Sciatic nerve (tissue), 2 donors: ENCODE measurements at regions not wholly inside any gene's neighbourhood (a gene's known extent, or its start where the extent isn't known, plus 50 kb on each side); places are given as distances from the start of the nearest gene placed in this dataset.
"Not testable (repeated sequence)": the region's sequence is repeated elsewhere in the genome, so short reads cannot be mapped to it uniquely, and the experiment has no call there.

Experiments used
- ATAC-seq: fragments of 200-7000 bp; cut with Tn5 transposase; one replicate; pipeline ENCODE4 v1.9.1; 2020; ENCODE audit warnings: mild to moderate bottlenecking, moderate library complexity
- DNase-seq: peaks from one replicate; pipeline ENCODE4 v3.0.0-alpha.2; 2020; ENCODE audit warnings: low spot score
- intact Hi-C: fragments of 100-400 bp; cut with DNase I; formaldehyde crosslinking; loops from one replicate; pipeline ENCODE4 v1.14.2; 2022
- donor health status: DM: no; HTN: no; CAD: no.
- donor health status: DM: no; HTN: no; CAD: no.

GRCh38 chr6:15741405-15741804 is 78.6 kb upstream of the DTNBP1 start:
- DNase-seq (no peak), ATAC-seq (no peak)
- intact Hi-C loops = no loop called here

- ATAC-seq (no peak), DNase-seq (no peak)
- intact Hi-C loops = no loop called here
Observed at GRCh38 chr6:15739867-15740266, 77.0 kb upstream of the DTNBP1 start.

- ATAC-seq (no peak), DNase-seq (no peak)
- intact Hi-C loops = no loop called here
Observed at GRCh38 chr6:15739353-15739752, 76.5 kb upstream of the DTNBP1 start.

- intact Hi-C loops, DNase-seq, ATAC-seq: not testable (repeated sequence)
Observed at GRCh38 chr6:15738195-15738594, 75.4 kb upstream of the DTNBP1 start.

- intact Hi-C loops = no loop called here
- no peak for DNase-seq
- ATAC-seq = no peak
Observed at GRCh38 chr6:15736297-15736696, 73.5 kb upstream of the DTNBP1 start.

- no peak for ATAC-seq
- intact Hi-C loops = no loop called here
- no peak for DNase-seq
Observed at GRCh38 chr6:15735567-15736265, 72.9 kb upstream of the DTNBP1 start.

- no peak for ATAC-seq
- DNase-seq = no peak
- intact Hi-C loops = no loop called here
Observed at GRCh38 chr6:15734118-15734897, 71.5 kb upstream of the DTNBP1 start.

GRCh38 chr6:15730922-15731321 is 68.1 kb upstream of the DTNBP1 start:
- ATAC-seq = no peak

GRCh38 chr6:15730442-15730841 is 67.6 kb upstream of the DTNBP1 start:
- intact Hi-C loops = no loop called here
- no peak for DNase-seq
- ATAC-seq = no peak

More at GRCh38 chr6:15730922-15731321, 68.1 kb upstream of the DTNBP1 start:
- DNase-seq = no peak
- intact Hi-C loops = no loop called here

- ATAC-seq (no peak), DNase-seq (no peak)
- intact Hi-C loops = no loop called here
Observed at GRCh38 chr6:15722731-15723130, 59.9 kb upstream of the DTNBP1 start.

- intact Hi-C loops = no loop called here
- ATAC-seq (no peak), DNase-seq (no peak)
Observed at GRCh38 chr6:15716889-15717288, 54.1 kb upstream of the DTNBP1 start.

- ATAC-seq (no peak), DNase-seq (no peak)
- intact Hi-C loops = no loop called here
Observed at GRCh38 chr6:15715851-15716250, 53.0 kb upstream of the DTNBP1 start.

GRCh38 chr6:15715060-15715459 is 52.2 kb upstream of the DTNBP1 start:
- no peak for ATAC-seq
- intact Hi-C loops = no loop called here
- DNase-seq = no peak

- intact Hi-C loops = no loop called here
- ATAC-seq (no peak), DNase-seq (no peak)
Observed at GRCh38 chr6:15714658-15715057, 51.8 kb upstream of the DTNBP1 start.

- no peak for DNase-seq
- no peak for ATAC-seq
- intact Hi-C loops = no loop called here
Observed at GRCh38 chr6:15713325-15713724, 50.5 kb upstream of the DTNBP1 start.

- DNase-seq (no peak), ATAC-seq (no peak)
- intact Hi-C loops = no loop called here
Observed at GRCh38 chr6:15712797-15713196, 50.0 kb upstream of the DTNBP1 start.
